ENCODE measurements at regions not wholly inside any gene's neighbourhood (a gene's known extent, or its start where the extent isn't known, plus 50 kb on each side); places are given as distances from the start of the nearest gene placed in this dataset.
"Not testable (repeated sequence)": the region's sequence is repeated elsewhere in the genome, so short reads cannot be mapped to it uniquely, and the experiment has no call there.

DNA sequence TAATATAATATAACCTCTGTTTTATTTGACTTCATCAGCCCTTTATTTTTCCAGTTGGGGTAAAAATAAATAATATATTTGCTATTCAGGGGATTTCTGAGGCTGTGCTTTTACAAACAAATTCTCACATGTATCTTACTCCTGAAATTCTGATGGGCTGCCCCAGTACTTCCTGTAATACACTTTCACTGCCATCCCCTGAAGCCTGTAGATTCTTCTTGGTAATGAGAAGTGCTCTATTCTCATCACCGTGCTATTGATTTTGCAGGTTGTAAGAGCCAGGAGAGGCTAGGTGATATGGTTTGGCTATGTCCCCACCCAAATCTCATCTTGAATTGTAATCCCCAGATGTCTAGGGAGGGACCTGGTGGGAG lies 91.9 kb upstream of the CEP78 start:
- ChIA-PET CTCF (no interaction called here), POLR2A (no interaction called here)
- TF ChIP-seq HDGF (IDR thresholded peaks at IDR 0.05; ENCODE audit: borderline replicate concordance) (no peak), SP1 (IDR thresholded peaks at IDR 0.05) (no peak), BHLHE40 (IDR thresholded peaks at IDR 0.05; ENCODE audit: borderline replicate concordance) (no peak), CTBP1 (IDR thresholded peaks at IDR 0.05; ENCODE audit: borderline replicate concordance) (no peak), FOXK2 (IDR thresholded peaks at IDR 0.05) (no peak), SUZ12 (IDR thresholded peaks at IDR 0.05) (no peak), ZNF384 (IDR thresholded peaks at IDR 0.05) (no peak), NFRKB (IDR thresholded peaks at IDR 0.05) (no peak)
- DNase-seq (ENCODE audit: extremely low spot score), result no peak

DNA sequence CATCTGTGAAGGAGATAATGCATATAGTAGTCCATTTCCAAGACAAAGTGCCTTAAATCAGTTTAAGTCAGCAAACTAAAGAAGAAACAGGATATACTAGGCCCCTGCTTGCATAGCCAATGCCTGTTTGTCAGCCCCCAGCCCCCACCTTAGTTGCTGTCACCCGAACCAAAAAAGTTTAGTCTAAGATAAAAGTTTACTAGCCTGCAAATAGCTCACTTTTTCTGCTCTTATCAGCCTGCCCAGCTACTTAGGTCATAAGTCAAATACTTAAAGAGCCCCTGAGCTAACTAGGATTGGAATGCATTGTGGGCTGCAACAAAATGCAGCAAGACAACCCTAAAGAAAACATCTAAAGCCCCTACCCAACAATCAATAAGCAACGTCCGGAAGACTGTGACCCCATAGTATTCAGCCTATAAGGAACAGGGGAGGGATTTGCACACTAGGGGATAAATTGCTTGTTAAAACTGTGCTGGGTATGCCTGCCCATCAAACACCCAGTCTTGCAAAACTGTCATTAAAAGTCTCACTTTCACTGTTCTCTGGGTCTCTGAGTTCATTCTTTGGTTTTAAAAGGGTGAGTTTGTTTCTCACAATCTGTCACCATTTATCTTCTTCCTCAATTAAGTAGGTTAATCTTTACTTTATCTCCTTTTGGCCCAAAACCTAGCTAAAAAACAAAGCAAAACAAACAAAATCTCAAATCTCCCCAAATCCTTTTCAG lies 92.4 kb upstream of the CEP78 start:
- CTCF ChIA-PET, result interaction anchor here (0.6 kb wide), 1 partner anchor 72 kb away, joined by 3 read pairs; no protein-coding TSS in a partner anchor
- DNase-seq (ENCODE audit: extremely low spot score), result no peak
- POLR2A ChIA-PET, result no interaction called here
- TF ChIP-seq ELF4 (IDR thresholded peaks at IDR 0.05), result no peak
- no peak for TF ChIP-seq BHLHE40 (IDR thresholded peaks at IDR 0.05; ENCODE audit: borderline replicate concordance)
- TF ChIP-seq, protein P1, sequence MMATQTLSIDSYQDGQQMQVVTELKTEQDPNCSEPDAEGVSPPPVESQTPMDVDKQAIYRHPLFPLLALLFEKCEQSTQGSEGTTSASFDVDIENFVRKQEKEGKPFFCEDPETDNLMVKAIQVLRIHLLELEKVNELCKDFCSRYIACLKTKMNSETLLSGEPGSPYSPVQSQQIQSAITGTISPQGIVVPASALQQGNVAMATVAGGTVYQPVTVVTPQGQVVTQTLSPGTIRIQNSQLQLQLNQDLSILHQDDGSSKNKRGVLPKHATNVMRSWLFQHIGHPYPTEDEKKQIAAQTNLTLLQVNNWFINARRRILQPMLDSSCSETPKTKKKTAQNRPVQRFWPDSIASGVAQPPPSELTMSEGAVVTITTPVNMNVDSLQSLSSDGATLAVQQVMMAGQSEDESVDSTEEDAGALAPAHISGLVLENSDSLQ (IDR thresholded peaks at IDR 0.05), result peak; percentile 84

DNA sequence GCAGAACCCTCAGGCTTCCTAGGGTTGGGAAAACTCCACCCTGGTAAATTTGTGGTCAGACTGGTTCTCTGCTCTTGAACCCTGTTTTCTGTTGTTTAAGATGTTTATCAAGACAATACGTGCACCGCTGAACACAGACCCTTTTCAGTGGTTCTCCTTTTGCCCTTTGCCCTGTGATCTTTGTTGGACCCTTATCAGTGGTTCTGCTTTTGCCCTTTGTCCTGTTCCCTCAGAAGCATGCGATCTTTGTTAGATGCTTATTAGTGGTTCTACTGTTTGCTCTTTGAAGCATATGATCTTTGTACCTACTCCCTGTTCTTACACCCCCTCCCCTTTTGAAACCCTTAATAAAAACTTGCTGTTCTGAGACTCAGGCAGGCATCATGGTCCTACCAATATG lies 93.6 kb upstream of the CEP78 start:
- CTCF ChIA-PET; DNase-seq (ENCODE audit: extremely low spot score); POLR2A ChIA-PET: not testable (repeated sequence)

DNA sequence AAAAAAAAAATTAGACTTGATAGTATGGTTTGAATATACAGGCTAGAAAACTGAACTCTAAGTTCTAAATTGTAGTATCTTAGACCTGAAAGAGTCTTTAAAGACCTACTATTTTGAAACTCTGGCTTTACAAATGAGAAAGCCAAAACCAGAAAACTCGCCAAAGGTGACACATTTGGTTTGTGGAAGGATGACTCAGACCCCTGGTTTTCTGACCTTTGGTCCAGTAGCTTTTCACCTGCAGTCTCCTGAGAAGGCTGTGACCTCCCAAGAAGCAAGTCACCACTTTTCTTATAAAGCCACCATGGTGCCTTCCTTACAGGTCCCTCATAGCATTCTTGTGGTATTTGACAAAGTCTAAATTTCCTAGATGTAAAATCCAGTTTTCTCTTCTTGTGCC lies 102.1 kb upstream of the CEP78 start:
- ChIA-PET CTCF (no interaction called here), POLR2A (no interaction called here)
- no peak for DNase-seq (ENCODE audit: extremely low spot score)
- TF ChIP-seq SUZ12 (IDR thresholded peaks at IDR 0.05) (no peak), NFRKB (IDR thresholded peaks at IDR 0.05) (no peak), ZNF384 (IDR thresholded peaks at IDR 0.05) (no peak), ARNT (IDR thresholded peaks at IDR 0.05) (no peak), L3MBTL2 (conservative IDR thresholded peaks at IDR 0.05) (no peak), FOXK2 (IDR thresholded peaks at IDR 0.05) (no peak), FOXA1 (IDR thresholded peaks at IDR 0.05) (no peak), SP1 (IDR thresholded peaks at IDR 0.05) (no peak), BHLHE40 (IDR thresholded peaks at IDR 0.05; ENCODE audit: borderline replicate concordance) (no peak), LEF1 (IDR thresholded peaks at IDR 0.05; ENCODE audit: borderline replicate concordance) (no peak), CTBP1 (IDR thresholded peaks at IDR 0.05; ENCODE audit: borderline replicate concordance) (no peak)
- TF ChIP-seq, protein P1 (IDR thresholded peaks at IDR 0.05), result no peak

DNA sequence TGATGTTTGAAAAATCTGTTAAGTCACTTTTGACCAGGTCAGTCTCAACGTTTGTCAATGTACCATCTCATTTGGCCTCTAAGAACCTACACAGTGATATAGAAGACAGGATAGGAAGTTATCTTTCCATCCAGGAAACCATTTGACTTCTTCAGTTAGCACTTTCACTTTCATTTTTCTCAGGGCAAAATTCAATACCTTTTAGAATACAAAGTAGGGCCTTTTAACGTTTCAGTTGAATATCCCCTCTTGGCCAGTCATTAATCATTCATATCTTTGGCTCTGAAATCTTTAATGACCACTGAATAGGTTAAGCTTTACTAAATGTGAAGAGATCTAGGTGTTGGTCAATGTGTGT lies 101.1 kb upstream of the GNAQ start:
- CTCF ChIA-PET, result no interaction called here
- TF ChIP-seq FOXA1 (IDR thresholded peaks at IDR 0.05) (no peak), ARNT (IDR thresholded peaks at IDR 0.05) (no peak), FOXK2 (IDR thresholded peaks at IDR 0.05) (no peak), NFRKB (IDR thresholded peaks at IDR 0.05) (no peak), SP1 (IDR thresholded peaks at IDR 0.05) (no peak), ZNF384 (IDR thresholded peaks at IDR 0.05) (no peak), CTBP1 (IDR thresholded peaks at IDR 0.05; ENCODE audit: borderline replicate concordance) (no peak), SUZ12 (IDR thresholded peaks at IDR 0.05) (no peak), L3MBTL2 (conservative IDR thresholded peaks at IDR 0.05) (no peak), FOXM1 (IDR thresholded peaks at IDR 0.05; ENCODE audit: borderline replicate concordance) (no peak), HDGF (IDR thresholded peaks at IDR 0.05; ENCODE audit: borderline replicate concordance) (no peak), TARDBP (IDR thresholded peaks at IDR 0.05) (no peak), ELF4 (IDR thresholded peaks at IDR 0.05) (no peak), LEF1 (IDR thresholded peaks at IDR 0.05; ENCODE audit: borderline replicate concordance) (no peak), BHLHE40 (IDR thresholded peaks at IDR 0.05; ENCODE audit: borderline replicate concordance) (no peak)
- TF ChIP-seq, protein P1 (IDR thresholded peaks at IDR 0.05), result no peak
- DNase-seq (ENCODE audit: extremely low spot score), result no peak
- POLR2A ChIA-PET, result no interaction called here

DNA sequence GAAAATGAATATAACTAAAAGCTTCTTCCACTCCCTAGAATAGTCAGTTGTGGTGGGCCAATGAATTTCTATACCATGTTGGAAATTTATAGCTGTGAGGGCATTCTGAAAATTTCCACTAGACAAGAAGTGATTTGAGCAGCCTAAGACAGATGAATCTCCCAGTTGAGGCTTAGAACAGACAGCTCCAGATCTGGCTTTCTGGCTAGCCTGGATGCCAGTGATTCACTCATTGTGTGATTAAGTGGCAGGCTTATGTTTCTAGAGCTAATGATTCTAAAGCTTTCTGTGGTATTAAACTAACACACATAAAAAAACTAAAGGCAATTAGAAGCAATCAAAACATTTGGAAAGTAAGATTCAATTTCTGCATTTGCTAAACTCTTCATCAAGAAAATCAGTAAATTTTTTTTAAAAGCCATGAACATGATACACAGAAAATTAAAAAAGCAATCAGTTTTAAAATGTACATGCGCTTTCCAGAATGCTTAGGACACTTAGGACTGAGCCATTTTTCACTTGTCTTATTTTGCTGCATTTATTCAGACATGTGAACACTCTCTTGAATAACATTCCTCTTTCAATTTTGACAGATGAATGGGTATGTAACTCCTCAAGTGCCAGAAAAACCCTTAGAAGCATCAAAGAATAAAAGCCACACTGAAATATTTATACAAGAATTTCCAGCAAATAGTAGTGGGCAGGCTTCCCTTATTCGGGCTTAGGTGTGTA lies 100.5 kb upstream of the GNAQ start:
- no peak for DNase-seq (ENCODE audit: extremely low spot score)
- no peak for TF ChIP-seq SUZ12 (IDR thresholded peaks at IDR 0.05)
- no peak for TF ChIP-seq L3MBTL2 (conservative IDR thresholded peaks at IDR 0.05)
- no peak for TF ChIP-seq HDGF (IDR thresholded peaks at IDR 0.05; ENCODE audit: borderline replicate concordance)
- no peak for TF ChIP-seq NFRKB (IDR thresholded peaks at IDR 0.05)
- TF ChIP-seq ARNT (IDR thresholded peaks at IDR 0.05), result no peak
- no peak for TF ChIP-seq FOXA1 (IDR thresholded peaks at IDR 0.05)
- no peak for TF ChIP-seq LEF1 (IDR thresholded peaks at IDR 0.05; ENCODE audit: borderline replicate concordance)
- no peak for TF ChIP-seq BHLHE40 (IDR thresholded peaks at IDR 0.05; ENCODE audit: borderline replicate concordance)
- TF ChIP-seq FOXK2 (IDR thresholded peaks at IDR 0.05), result no peak
- no peak for TF ChIP-seq SP1 (IDR thresholded peaks at IDR 0.05)
- TF ChIP-seq ZNF384 (IDR thresholded peaks at IDR 0.05), result no peak
- no peak for TF ChIP-seq TARDBP (IDR thresholded peaks at IDR 0.05)
- TF ChIP-seq CTBP1 (IDR thresholded peaks at IDR 0.05; ENCODE audit: borderline replicate concordance), result no peak
- TF ChIP-seq, protein P1 (IDR thresholded peaks at IDR 0.05), result no peak
- no peak for TF ChIP-seq ELF4 (IDR thresholded peaks at IDR 0.05)
- TF ChIP-seq FOXM1 (IDR thresholded peaks at IDR 0.05; ENCODE audit: borderline replicate concordance), result no peak
- ChIA-PET POLR2A (no interaction called here), CTCF (interaction anchor here (0.7 kb wide), 1 partner anchor 30 kb away, joined by 4 read pairs; no protein-coding TSS in a partner anchor)

Data from HEK293T (cell line).